GM18502 (cell line): ENCODE measurements at regions not wholly inside any gene's neighbourhood (a gene's known extent, or its start where the extent isn't known, plus 50 kb on each side); places are given as distances from the start of the nearest gene placed in this dataset.
"Not testable (repeated sequence)": the region's sequence is repeated elsewhere in the genome, so short reads cannot be mapped to it uniquely, and the experiment has no call there.

Source experiments
- ATAC-seq: cut with Tn5 transposase; IDR thresholded peaks from one replicate; pipeline ENCODE4 v1.9.1; 2021; ENCODE audit warnings: mild to moderate bottlenecking; ENCODE audit not compliant: unreplicated experiment, poor library complexity

- ATAC-seq = no peak
These were observed 359.3 kb downstream of the LRRC70 start for GRCh38 chr5:62937661-62938558.

DNA sequence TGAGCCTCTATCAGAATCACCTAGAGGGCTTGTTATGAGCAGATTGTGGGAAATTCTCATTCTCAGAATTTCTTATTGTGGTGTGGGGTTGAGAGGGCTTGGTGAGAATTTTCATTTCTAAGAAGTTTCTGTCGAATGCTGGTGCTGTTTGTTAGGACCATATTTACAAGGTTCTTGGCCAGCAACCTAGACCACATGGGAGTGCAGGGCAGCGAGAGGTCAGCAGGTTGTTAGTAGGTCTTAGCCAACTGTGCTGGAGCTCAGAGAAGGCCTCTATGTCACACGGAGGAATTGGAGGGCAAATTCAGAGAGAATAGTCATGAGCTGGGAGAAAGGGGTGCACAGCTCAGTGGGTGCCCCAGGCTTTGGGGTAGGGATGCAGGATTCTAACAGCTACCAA, 357.0 kb downstream of the LRRC70 start:
- no peak for ATAC-seq

DNA sequence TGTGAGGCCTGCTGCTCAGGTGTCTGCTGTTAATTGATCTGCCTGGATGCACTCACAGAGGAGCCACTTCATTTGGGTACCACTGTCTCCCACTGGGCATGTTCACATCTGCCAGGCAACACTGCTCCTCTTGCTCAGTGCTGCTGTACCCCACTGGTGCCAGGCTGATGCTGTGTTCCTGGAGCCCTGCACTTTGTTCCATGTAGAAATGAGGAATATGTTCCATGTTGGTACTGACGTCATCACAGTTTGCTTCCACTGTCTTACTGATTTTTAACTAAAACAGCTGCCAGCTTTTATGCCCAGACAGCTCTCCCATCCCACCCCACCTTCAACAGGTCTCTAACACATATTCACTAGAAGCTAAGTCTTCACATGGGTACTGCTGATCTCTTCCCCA, 355.7 kb downstream of the LRRC70 start:
- ATAC-seq = no peak

- ATAC-seq = no peak
These were observed 354.6 kb downstream of the LRRC70 start for GRCh38 chr5:62933261-62933660.

- ATAC-seq = no peak
These were observed 352.7 kb downstream of the LRRC70 start for GRCh38 chr5:62931153-62931950.

GRCh38 chr5:62922191-62922590, 343.6 kb downstream of the LRRC70 start:
- ATAC-seq = no peak

GRCh38 chr5:62920856-62921255, 342.2 kb downstream of the LRRC70 start:
- ATAC-seq = no peak

GRCh38 chr5:62909326-62909725, 330.7 kb downstream of the LRRC70 start:
- ATAC-seq = no peak

DNA sequence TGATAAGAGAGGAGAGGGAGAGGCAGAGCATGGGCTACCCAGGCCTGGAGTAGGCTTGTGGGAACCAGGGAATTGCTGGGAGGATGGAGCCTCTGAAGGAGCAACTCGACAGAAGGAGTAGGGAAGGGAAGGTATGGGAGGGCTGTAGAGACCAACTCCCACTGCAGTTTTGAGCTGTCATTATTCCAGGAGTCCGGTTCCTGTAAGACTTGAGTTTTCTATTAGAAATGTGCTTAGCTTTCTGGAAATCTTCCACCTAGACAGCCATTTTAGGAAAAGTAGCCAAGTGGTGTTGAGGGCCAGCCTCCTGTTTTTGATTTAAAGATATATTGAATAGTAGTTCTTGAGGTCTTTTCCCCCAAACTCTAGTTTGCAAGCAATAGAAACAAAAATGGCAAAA, 323.5 kb downstream of the LRRC70 start:
- ATAC-seq = no peak

DNA sequence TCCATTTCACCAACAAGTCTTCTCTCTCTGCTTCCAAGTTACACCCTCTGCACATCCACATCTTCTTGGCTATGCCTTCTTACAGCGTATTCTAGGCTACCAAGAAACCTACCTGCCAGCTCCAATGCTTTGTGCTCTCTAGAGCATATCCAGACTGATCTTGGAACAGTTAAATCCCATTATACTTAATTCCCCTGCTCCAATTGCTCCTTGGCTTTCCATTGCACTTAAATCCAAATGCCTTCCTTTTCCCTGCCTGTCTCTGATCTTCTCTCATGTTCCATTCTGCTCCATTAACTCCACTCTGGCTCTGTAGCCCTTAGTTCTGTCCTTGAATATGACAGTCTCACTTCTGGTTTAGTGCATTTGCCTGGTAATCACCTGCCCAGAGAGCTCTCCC, 322.4 kb downstream of the LRRC70 start:
- ATAC-seq = no peak

- no peak for ATAC-seq
These were observed 317.7 kb downstream of the LRRC70 start for GRCh38 chr5:62896121-62896893.

GRCh38 chr5:62886603-62887315, 308.1 kb downstream of the LRRC70 start:
- ATAC-seq = no peak

- not testable (repeated sequence) for ATAC-seq
These were observed 258.7 kb downstream of the LRRC70 start for GRCh38 chr5:62837330-62837729.

GRCh38 chr5:62829604-62829986, 251.0 kb downstream of the LRRC70 start:
- no peak for ATAC-seq

GRCh38 chr5:62828742-62829603, 250.4 kb downstream of the LRRC70 start:
- ATAC-seq = no peak

GRCh38 chr5:62825623-62826220, 247.1 kb downstream of the LRRC70 start:
- ATAC-seq = no peak

DNA sequence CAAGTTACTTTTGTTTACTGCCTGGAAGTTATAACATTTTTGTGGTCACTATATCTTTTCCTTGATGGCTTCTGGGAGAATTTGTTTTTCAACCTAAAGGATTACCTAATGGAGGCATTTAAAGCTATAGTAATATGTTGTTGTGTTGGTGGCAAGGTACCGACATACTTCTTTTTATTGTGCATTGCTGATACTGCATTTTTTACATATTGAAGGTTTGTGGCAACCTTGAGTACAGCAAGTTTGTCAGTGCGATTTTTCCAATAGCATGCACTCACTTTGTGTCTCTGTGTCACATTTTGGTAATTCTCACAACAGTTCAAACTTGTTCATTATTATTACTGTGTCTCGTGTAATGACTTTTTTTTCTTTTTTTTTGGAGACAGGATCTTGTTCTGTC, 246.3 kb downstream of the LRRC70 start:
- ATAC-seq = no peak

DNA sequence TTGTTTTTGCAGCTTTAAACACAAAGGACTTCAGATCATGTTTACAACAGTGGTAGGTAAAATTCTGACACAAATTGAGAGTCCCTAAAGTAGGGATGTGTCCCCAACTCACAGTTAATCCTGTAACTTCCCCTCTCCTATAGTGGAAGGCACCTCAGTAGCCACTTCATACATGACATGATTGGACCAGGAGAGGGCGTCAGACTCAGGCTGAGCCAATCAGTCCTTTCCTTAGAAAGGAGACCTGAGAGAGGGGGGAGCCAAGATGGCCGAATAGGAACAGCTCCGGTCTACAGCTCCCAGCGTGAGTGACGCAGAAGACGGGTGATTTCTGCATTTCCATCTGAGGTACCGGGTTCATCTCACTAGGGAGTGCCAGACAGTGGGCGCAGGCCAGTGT, 238.4 kb downstream of the LRRC70 start:
- ATAC-seq = not testable (repeated sequence)

GRCh38 chr5:62814991-62815390, 236.4 kb downstream of the LRRC70 start:
- ATAC-seq = no peak
